Transverse colon (tissue), 4 donors: ENCODE measurements at regions not wholly inside any gene's neighbourhood (a gene's known extent, or its start where the extent isn't known, plus 50 kb on each side); places are given as distances from the start of the nearest gene placed in this dataset.

Experiments
- CTCF ChIP-seq, 5 experiments: fragments of 200-600 bp in 3 of 5; fragments of 450-650 bp in 2 of 5; sonication (generic) in 3 of 5; IDR thresholded peaks; 1 replicate in 2 of 5; 2 replicates in 3 of 5; pipeline ENCODE4 v1.5.1; 2016 to 2017; ENCODE audit warnings: antibody characterized with exemption in 5 of 5, inconsistent platforms in 3 of 5, mild to moderate bottlenecking in 2 of 5, moderate library complexity in 1 of 5
- POLR2A ChIP-seq: fragments of 450-650 bp; IDR thresholded peaks from one replicate; pipeline ENCODE4 v1.6.1; 2016; ENCODE audit warnings: antibody characterized with exemption, mild to moderate bottlenecking, moderate library complexity
- POLR2AphosphoS5 ChIP-seq, 3 donors: sonication (generic); formaldehyde crosslinking; IDR thresholded peaks; one replicate each; pipeline ENCODE4 v1.6.1; 2016; ENCODE audit warnings: antibody characterized with exemption in 3 of 3

DNA sequence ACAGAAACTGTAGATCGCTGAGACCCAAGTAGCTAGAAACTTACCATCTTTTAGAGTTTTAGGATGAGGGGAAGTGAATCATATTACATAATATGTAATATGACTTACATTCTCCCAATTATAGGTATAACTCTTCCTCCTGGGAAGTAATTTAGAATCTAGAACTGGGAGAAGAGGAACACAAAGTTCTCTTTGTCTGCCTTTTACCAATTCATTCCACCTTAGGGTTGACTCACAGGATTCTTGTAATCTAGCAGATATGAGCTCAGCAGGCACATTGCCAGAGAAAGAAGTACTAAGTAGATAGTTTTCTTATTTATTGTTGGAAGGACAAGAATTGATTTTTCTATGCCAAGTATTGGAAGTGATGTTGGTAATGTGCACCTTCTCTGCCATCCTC, 58.0 kb upstream of the CCSER1 start:
- TF ChIP-seq CTCF (IDR thresholded peaks at IDR 0.05) (no peak), POLR2AphosphoS5 (IDR thresholded peaks at IDR 0.05) (no peak), POLR2A (no peak)
